Cardiac muscle cell (in vitro differentiated cells and primary cell): ENCODE measurements at regions not wholly inside any gene's neighbourhood (a gene's known extent, or its start where the extent isn't known, plus 50 kb on each side); places are given as distances from the start of the nearest gene placed in this dataset.
"Not testable (repeated sequence)": the region's sequence is repeated elsewhere in the genome, so short reads cannot be mapped to it uniquely, and the experiment has no call there.

Experiments
- DNase-seq, 2 donors: peaks; one replicate each; pipeline versions ENCODE4 v3.0.0 to v3.0.0-alpha.2; 2010 to 2017; ENCODE audit warnings: low read depth in 1 of 2, low spot score in 1 of 2
- H3K27ac ChIP-seq: fragments of 200-600 bp; sonication (generic); 2 replicates; pipeline ENCODE4 v1.5.1; 2016
- H3K27me3 ChIP-seq: fragments of 200-600 bp; sonication (generic); 2 replicates; pipeline ENCODE4 v1.6.0; 2016; ENCODE audit warnings: control low read depth
- H3K36me3 ChIP-seq: fragments of 200-600 bp; sonication (generic); 2 replicates; pipeline ENCODE4 v1.5.1; 2016; ENCODE audit warnings: control low read depth
- H3K4me1 ChIP-seq: fragments of 200-600 bp; sonication (generic); 2 replicates; pipeline ENCODE4 v1.8.1; 2017; ENCODE audit warnings: low read depth, mild to moderate bottlenecking, mixed run types
- H3K4me3 ChIP-seq: fragments of 200-600 bp; sonication (generic); 2 replicates; pipeline ENCODE4 v1.5.1; 2016; ENCODE audit warnings: mild to moderate bottlenecking
- H3K9me3 ChIP-seq: fragments of 200-600 bp; sonication (generic); 2 replicates; pipeline ENCODE4 v1.5.1; 2017; ENCODE audit warnings: low read depth, mild to moderate bottlenecking, control low read depth
- CTCF ChIP-seq: IDR thresholded peaks from 2 replicates; pipeline ENCODE4 v1.5.1; 2012; ENCODE audit warnings: low read depth, mild to moderate bottlenecking, low read length

DNA sequence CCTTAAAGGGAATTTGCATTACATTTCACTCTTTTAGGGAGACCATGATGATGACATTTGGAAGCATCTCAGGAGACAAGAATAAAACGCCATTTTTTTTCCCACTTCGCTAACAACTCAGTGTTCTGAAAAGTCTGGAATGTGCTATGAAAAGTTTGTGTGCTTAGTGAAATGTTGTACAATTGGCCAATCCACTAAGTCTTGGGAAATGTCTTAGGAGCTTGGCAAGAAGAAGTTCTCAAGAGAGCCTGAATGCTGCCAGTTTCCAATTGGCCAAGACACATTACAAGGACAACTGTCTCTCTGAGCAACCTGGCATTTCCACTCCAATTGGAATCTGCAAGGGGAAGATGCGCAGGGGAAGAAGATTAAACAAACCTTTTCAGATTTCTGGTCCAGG is 401.8 kb downstream of the RWDD3 start:
- Histone ChIP-seq H3K36me3 (no peaks in the 10 kb centered on the region), H3K4me1 (peaks cover 20% of the 10 kb centered on the region), H3K27me3 (no peaks in the 10 kb centered on the region), H3K9me3 (no peaks in the 10 kb centered on the region), H3K4me3 (no peak overlapping the region), H3K27ac (no peak overlapping the region)
- no peak for DNase-seq
- TF ChIP-seq CTCF: no peak

GRCh38 chr1:95636897-95637296 is 402.9 kb downstream of the RWDD3 start:
- H3K4me3 ChIP-seq: no peak overlapping the region
- H3K36me3 ChIP-seq: no peaks in the 10 kb centered on the region
- H3K27me3 ChIP-seq: no peaks in the 10 kb centered on the region
- peaks cover 15% of the 10 kb centered on the region for H3K4me1 ChIP-seq
- no peak for DNase-seq
- no peak for TF ChIP-seq CTCF
- H3K9me3 ChIP-seq: no peaks in the 10 kb centered on the region
- no peak overlapping the region for H3K27ac ChIP-seq

DNA sequence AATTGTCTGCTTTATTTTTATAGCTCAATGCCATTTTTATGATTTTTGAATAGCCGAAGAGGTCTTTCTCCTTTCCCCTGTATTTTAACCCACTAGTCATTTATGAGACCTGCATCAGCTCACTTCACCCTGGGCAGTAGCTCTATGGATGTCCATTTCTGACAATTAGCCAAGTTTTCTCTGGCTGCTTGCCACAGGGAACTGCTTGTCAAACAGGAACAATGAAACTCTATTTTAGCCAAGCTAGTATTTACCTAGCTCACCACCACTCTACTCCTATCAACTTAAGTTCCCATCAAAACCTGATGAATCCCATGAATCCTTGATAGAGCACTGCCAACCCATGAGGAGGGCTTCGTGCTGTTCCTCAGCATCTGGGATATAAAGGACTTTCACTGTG is 406.7 kb downstream of the RWDD3 start:
- peak; percentile 46 to 50 for DNase-seq
- Histone ChIP-seq H3K4me1 (peaks cover 14% of the 10 kb centered on the region), H3K27me3 (no peaks in the 10 kb centered on the region), H3K9me3 (no peaks in the 10 kb centered on the region), H3K4me3 (no peak overlapping the region), H3K27ac (no peak overlapping the region), H3K36me3 (no peaks in the 10 kb centered on the region)
- no peak for TF ChIP-seq CTCF

GRCh38 chr1:95641386-95641785 is 407.4 kb downstream of the RWDD3 start:
- H3K36me3 ChIP-seq: no peaks in the 10 kb centered on the region
- no peak for DNase-seq
- peaks cover 14% of the 10 kb centered on the region for H3K4me1 ChIP-seq
- no peak for TF ChIP-seq CTCF
- H3K9me3 ChIP-seq: no peaks in the 10 kb centered on the region
- H3K27ac ChIP-seq: no peak overlapping the region
- no peak overlapping the region for H3K4me3 ChIP-seq
- H3K27me3 ChIP-seq: no peaks in the 10 kb centered on the region

DNA sequence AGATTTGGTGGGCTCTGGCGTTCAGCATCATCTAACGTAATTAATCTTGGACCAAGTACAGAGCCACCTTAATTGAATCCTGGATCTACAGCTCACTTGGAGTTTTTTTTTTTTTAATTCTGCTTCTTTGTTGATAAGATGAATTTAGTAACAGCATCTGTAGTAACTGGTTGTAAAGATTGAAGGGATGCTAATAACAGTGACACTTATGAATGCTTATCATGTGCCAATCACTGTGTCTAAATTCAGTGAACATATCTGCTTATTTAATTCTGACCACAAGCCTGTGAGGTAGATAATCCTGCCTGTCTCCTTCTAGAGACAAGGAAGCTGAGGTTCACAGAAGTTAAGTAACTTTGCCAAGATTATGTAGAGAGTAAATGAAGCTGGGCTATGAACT is 408.0 kb downstream of the RWDD3 start:
- Histone ChIP-seq H3K27me3 (no peaks in the 10 kb centered on the region), H3K9me3 (no peaks in the 10 kb centered on the region), H3K4me1 (peaks cover 14% of the 10 kb centered on the region), H3K27ac (no peak overlapping the region), H3K36me3 (no peaks in the 10 kb centered on the region), H3K4me3 (no peak overlapping the region)
- DNase-seq: no peak
- no peak for TF ChIP-seq CTCF

- Histone ChIP-seq H3K36me3 (no peaks in the 10 kb centered on the region), H3K9me3 (no peaks in the 10 kb centered on the region), H3K27ac (no peak overlapping the region), H3K4me3 (no peak overlapping the region), H3K27me3 (no peaks in the 10 kb centered on the region), H3K4me1 (peaks cover 14% of the 10 kb centered on the region)
- no peak for DNase-seq
- no peak for TF ChIP-seq CTCF
Observed at GRCh38 chr1:95643071-95643470, 409.1 kb downstream of the RWDD3 start.

GRCh38 chr1:95645126-95645525 is 411.1 kb downstream of the RWDD3 start:
- not testable (repeated sequence) for H3K27ac ChIP-seq

More at GRCh38 chr1:95645126-95645525, 411.1 kb downstream of the RWDD3 start:
- not testable (repeated sequence) for DNase-seq, H3K36me3 ChIP-seq, H3K4me3 ChIP-seq, H3K9me3 ChIP-seq, H3K27me3 ChIP-seq
- peaks cover 14% of the 10 kb centered on the region for H3K4me1 ChIP-seq
